Posterior cingulate gyrus (tissue), 11 donors: ENCODE measurements at regions not wholly inside any gene's neighbourhood (a gene's known extent, or its start where the extent isn't known, plus 50 kb on each side); places are given as distances from the start of the nearest gene placed in this dataset.

Experiments
- DNase-seq, 10 donors: peaks; one replicate each; pipeline versions ENCODE4 v3.0.0 to v3.0.0-alpha.2; 2020 to 2021; ENCODE audit warnings: mixed read lengths in 3 of 10
- intact Hi-C: fragments of 100-400 bp; cut with DNase I; formaldehyde crosslinking; loops from one replicate; pipeline ENCODE4 v1.15.1; 2023

GRCh38 chrX:10800796-10801195 lies 180.4 kb upstream of the MID1 start:
- DNase-seq, result no peak
- intact Hi-C loops, result no loop called here

- no peak for DNase-seq
- intact Hi-C loops, result no loop called here
Measured at GRCh38 chrX:10811111-10811510, 190.7 kb upstream of the MID1 start.

- intact Hi-C loops, result no loop called here
Measured at GRCh38 chrX:10813761-10814160, 193.4 kb upstream of the MID1 start.

GRCh38 chrX:10818651-10819050 lies 198.3 kb upstream of the MID1 start:
- intact Hi-C loops, result no loop called here
- DNase-seq, result no peak

More at GRCh38 chrX:10813761-10814160, 193.4 kb upstream of the MID1 start:
- no peak for DNase-seq

GRCh38 chrX:10819973-10820372 lies 199.6 kb upstream of the MID1 start:
- DNase-seq, result no peak
- intact Hi-C loops, result no loop called here

GRCh38 chrX:10821293-10821692 lies 200.9 kb upstream of the MID1 start:
- no peak for DNase-seq
- intact Hi-C loops, result no loop called here

- no peak for DNase-seq
- intact Hi-C loops, result no loop called here
Measured at GRCh38 chrX:10828036-10828435, 207.7 kb upstream of the MID1 start.

- DNase-seq, result no peak
- intact Hi-C loops, result no loop called here
Measured at GRCh38 chrX:10828640-10829039, 208.3 kb upstream of the MID1 start.

GRCh38 chrX:10831716-10832502 lies 211.5 kb upstream of the MID1 start:
- DNase-seq, result peak in 1 of 10 donors; percentile 46
- intact Hi-C loops, result no loop called here

GRCh38 chrX:10833299-10834169 lies 213.1 kb upstream of the MID1 start:
- intact Hi-C loops, result no loop called here
- peak in 3 of 10 donors; percentile 7 to 59 (median 57) for DNase-seq

- DNase-seq, result peak in 1 of 10 donors; percentile 40
- intact Hi-C loops, result no loop called here
Measured at GRCh38 chrX:10841579-10841978, 221.2 kb upstream of the MID1 start.

GRCh38 chrX:10842646-10843045 lies 222.3 kb upstream of the MID1 start:
- intact Hi-C loops, result no loop called here
- DNase-seq, result no peak

GRCh38 chrX:10847333-10847732 lies 226.9 kb upstream of the MID1 start:
- DNase-seq, result no peak
- intact Hi-C loops, result no loop called here

GRCh38 chrX:10851809-10852208 lies 231.4 kb upstream of the MID1 start:
- no peak for DNase-seq
- intact Hi-C loops, result no loop called here

- no peak for DNase-seq
- intact Hi-C loops, result no loop called here
Measured at GRCh38 chrX:10854594-10854993, 234.2 kb upstream of the MID1 start.

- intact Hi-C loops, result no loop called here
- DNase-seq, result no peak
Measured at GRCh38 chrX:10855845-10856244, 235.5 kb upstream of the MID1 start.

GRCh38 chrX:10856797-10857196 lies 236.4 kb upstream of the MID1 start:
- intact Hi-C loops, result no loop called here

GRCh38 chrX:10859353-10859752 lies 239.0 kb upstream of the MID1 start:
- intact Hi-C loops, result no loop called here
- DNase-seq, result no peak

More at GRCh38 chrX:10856797-10857196, 236.4 kb upstream of the MID1 start:
- no peak for DNase-seq

- no peak for DNase-seq
- intact Hi-C loops, result no loop called here
Measured at GRCh38 chrX:10875995-10876394, 235.1 kb upstream of the HCCS start.

GRCh38 chrX:10882484-10882883 lies 228.6 kb upstream of the HCCS start:
- intact Hi-C loops, result no loop called here
- no peak for DNase-seq

GRCh38 chrX:10884246-10884645 lies 226.9 kb upstream of the HCCS start:
- intact Hi-C loops, result no loop called here

More at GRCh38 chrX:10884246-10884645, 226.9 kb upstream of the HCCS start:
- DNase-seq, result no peak
